SK-N-SH treated with all-trans-retinoic acid at 6 μM for 48 hours (cell line): ENCODE measurements at regions not wholly inside any gene's neighbourhood (a gene's known extent, or its start where the extent isn't known, plus 50 kb on each side); places are given as distances from the start of the nearest gene placed in this dataset.

Experiments
- CSDC2 ChIP-seq: fragments of 250-450 bp; sonication (Bioruptor Pico); IDR thresholded peaks from 2 replicates; pipeline ENCODE4 v1.5.0; 2020; ENCODE audit warnings: mild to moderate bottlenecking, moderate library complexity
- ESRRG ChIP-seq: fragments of 250-450 bp; sonication (Bioruptor Pico); IDR thresholded peaks from 2 replicates; pipeline ENCODE4 v1.6.1; 2021; ENCODE audit warnings: mild to moderate bottlenecking
- PPARA ChIP-seq: fragments of 250-450 bp; sonication (Bioruptor Pico); IDR thresholded peaks from 2 replicates; pipeline ENCODE4 v1.5.0; 2020; ENCODE audit warnings: mild to moderate bottlenecking, borderline replicate concordance
- RARB ChIP-seq: fragments of 250-450 bp; sonication (Bioruptor Pico); IDR thresholded peaks from 2 replicates; pipeline ENCODE4 v1.8.0; 2021; ENCODE audit warnings: mild to moderate bottlenecking, moderate library complexity
- TCF4 ChIP-seq: fragments of 250-450 bp; sonication (Bioruptor Pico); IDR thresholded peaks from 2 replicates; pipeline ENCODE4 v1.8.0; 2021; ENCODE audit warnings: mild to moderate bottlenecking, moderate library complexity, borderline replicate concordance
- TF ChIP-seq, protein P1 (sequence below): fragments of 250-450 bp; sonication (Bioruptor Pico); IDR thresholded peaks from 2 replicates; pipeline ENCODE4 v1.8.0; 2020; ENCODE audit warnings: mild to moderate bottlenecking, moderate library complexity, borderline replicate concordance
- TF ChIP-seq, protein P2 (sequence below): fragments of 250-450 bp; sonication (Bioruptor Pico); IDR thresholded peaks from 2 replicates; pipeline ENCODE4 v1.5.1; 2020; ENCODE audit warnings: low read depth, mild to moderate bottlenecking, moderate library complexity

DNA sequence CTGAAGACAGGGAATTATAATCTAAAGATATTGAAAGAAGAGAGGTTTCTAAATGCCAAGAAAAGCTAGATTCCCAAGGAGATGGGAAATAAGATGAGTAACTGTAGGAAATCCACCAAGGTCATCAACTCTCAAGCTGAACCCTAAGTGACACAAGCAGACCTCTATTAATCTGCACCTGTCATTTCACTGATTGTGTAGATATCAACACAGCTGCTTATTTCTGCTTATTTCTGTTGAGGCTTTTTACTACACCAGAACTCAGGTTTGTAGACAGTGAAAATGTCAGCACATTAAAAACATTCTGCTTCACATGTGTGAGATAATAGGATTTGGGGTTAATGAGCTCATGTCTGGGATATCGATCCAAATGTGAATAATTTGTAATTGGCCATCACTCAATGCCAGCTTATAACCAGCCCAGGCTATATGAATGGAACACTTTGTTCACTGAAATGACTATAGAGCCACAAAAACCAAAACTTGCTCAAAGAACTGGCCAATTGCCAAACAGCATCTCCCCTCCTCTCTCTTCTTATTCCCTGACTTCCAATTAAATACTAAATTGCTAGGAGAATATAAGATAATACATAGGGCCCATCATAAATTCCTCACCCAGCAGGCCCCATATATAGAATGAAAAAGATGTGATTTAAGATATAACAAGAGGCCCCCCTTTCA lies 188.7 kb upstream of the ARID2 start:
- TF ChIP-seq, protein P1, sequence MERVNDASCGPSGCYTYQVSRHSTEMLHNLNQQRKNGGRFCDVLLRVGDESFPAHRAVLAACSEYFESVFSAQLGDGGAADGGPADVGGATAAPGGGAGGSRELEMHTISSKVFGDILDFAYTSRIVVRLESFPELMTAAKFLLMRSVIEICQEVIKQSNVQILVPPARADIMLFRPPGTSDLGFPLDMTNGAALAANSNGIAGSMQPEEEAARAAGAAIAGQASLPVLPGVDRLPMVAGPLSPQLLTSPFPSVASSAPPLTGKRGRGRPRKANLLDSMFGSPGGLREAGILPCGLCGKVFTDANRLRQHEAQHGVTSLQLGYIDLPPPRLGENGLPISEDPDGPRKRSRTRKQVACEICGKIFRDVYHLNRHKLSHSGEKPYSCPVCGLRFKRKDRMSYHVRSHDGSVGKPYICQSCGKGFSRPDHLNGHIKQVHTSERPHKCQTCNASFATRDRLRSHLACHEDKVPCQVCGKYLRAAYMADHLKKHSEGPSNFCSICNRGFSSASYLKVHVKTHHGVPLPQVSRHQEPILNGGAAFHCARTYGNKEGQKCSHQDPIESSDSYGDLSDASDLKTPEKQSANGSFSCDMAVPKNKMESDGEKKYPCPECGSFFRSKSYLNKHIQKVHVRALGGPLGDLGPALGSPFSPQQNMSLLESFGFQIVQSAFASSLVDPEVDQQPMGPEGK, result no peak
- TF ChIP-seq CSDC2 (no peak), RARB (CRISPR knock-in tag) (no peak), ESRRG (CRISPR knock-in tag) (no peak), PPARA (CRISPR knock-in tag) (no peak), TCF4 (CRISPR knock-in tag) (no peak)
- TF ChIP-seq, protein P2, sequence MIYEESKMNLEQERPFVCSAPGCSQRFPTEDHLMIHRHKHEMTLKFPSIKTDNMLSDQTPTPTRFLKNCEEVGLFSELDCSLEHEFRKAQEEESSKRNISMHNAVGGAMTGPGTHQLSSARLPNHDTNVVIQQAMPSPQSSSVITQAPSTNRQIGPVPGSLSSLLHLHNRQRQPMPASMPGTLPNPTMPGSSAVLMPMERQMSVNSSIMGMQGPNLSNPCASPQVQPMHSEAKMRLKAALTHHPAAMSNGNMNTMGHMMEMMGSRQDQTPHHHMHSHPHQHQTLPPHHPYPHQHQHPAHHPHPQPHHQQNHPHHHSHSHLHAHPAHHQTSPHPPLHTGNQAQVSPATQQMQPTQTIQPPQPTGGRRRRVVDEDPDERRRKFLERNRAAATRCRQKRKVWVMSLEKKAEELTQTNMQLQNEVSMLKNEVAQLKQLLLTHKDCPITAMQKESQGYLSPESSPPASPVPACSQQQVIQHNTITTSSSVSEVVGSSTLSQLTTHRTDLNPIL, result no peak
